HG03175 (cell line): ENCODE measurements at regions not wholly inside any gene's neighbourhood (a gene's known extent, or its start where the extent isn't known, plus 50 kb on each side); places are given as distances from the start of the nearest gene placed in this dataset.

ENCODE experiments used
- ATAC-seq: cut with Tn5 transposase; IDR thresholded peaks from one replicate; pipeline ENCODE4 v1.9.1; 2021; ENCODE audit warnings: mild to moderate bottlenecking, moderate library complexity; ENCODE audit not compliant: unreplicated experiment

DNA sequence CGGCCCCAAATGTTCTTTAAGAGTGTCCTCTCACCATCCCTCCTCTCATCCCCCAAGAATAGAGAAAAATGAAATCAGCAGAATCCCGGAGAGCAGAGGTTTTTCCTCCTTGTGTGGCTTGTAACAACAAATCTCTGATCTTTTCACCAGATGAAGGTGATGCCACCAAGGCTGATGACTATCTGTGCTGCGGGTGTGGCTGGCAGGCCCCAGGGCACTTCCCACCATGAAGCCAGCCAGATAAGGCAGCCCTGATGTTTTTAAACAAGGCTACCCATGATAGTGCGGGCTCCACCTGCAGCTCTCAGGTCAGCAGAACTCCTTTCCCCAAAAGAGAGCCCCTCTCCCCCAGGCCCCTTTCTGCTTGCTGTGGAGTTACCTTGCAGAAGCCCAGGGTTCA lies 58.0 kb upstream of the PARP11 start:
- no peak for ATAC-seq

DNA sequence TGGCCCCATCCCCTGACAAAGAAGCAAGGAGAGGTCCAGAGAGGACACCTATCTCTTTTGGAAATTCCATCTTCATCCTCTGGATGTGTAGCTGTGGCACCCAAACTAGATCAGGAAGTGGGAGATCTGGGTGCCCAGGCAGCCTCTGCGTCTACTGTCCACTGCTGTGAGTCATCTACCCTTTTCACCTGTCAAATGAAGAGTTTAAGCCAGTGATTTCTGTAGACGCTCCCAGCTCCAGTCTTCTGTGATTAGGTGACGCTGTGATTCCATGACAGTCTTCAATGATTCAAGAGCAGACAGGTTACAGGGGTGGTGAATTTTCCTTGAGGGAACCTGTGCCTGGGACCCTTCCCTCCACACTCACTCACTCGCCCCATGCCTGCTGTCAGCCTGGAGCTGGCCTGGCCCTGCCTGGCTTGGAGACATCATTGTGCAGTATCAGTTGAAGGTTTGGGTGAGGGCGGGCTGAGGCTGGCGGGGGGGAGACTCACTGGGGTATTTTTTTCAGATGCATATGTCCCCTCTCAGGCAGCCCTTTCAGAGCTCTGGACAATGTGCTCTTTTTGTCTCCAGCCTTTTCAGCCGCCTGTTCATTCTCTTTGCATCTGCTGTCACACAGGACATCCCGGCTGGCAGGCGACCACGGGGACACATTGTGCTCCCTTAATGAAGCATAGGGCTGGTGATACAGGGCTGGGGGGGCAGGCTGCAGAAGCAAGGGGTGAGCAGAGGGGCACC lies 56.8 kb upstream of the PARP11 start:
- no peak for ATAC-seq

DNA sequence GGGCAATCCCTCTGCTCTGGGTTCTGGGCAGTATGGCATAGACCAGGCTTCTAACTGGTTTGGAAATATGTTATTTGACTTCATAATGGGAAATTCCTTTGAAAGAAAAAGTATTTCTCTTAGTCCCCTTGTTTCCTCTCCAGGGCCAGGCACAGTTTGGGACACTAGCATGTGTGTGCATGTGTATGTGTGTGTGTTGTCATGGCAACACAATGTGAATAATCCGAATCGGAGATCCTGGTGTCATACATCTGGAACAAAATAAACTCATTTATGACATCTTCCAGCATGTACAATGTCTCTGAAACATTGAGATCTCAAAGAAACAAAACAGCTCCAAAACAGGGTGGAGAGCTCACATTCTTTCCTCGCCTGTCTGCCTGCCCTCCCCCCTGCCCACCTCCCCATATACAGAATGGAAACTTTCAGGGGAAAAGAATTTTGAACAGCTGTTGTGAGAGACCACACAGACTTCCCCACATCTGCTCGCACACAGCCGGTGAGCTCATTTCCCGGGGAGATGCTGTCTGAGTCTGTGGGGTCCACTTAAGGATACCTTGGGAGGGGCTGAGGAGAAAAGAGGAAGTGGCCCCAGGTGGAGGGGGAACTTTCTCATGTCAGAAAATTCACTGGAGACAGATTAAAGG lies 55.5 kb upstream of the PARP11 start:
- no peak for ATAC-seq

DNA sequence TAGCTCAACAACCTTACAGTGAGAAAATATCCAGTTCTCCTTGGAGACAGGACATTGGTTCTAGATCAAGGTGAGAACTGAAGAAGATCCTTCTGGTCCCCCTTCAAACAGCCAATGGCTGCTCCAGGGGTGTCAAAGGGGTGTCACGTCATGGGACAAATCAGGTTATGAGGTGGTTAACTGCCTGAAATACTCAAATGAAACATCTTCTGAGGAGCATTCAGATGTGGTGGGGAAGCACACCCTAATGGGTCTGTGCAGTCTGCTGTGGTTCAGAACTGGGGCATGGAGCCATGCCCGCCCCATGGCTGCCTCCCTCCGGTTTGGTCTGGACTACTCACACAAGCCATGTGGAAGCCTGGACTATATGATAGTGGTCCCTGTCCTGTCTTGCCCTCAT lies 52.4 kb upstream of the PARP11 start:
- ATAC-seq: no peak

DNA sequence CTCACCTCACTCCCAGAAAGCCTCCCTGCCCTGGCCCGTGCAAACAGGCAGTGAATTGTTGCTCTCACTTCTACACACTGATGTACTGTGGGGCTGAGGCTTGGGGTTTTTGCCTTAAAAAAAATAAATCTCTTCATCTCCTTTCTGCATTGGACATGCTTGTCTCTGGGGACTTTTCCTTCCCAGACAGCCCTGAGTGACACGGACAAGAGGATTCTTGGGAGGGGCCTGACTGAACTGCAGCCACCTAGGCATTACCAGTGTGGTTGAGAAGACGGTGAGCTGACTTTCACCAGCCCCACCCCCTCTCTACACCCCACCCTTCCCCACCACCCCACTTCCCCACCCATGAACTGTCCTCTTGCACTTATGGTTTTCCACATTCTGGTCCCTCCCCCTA lies 51.6 kb upstream of the PARP11 start:
- ATAC-seq: no peak

DNA sequence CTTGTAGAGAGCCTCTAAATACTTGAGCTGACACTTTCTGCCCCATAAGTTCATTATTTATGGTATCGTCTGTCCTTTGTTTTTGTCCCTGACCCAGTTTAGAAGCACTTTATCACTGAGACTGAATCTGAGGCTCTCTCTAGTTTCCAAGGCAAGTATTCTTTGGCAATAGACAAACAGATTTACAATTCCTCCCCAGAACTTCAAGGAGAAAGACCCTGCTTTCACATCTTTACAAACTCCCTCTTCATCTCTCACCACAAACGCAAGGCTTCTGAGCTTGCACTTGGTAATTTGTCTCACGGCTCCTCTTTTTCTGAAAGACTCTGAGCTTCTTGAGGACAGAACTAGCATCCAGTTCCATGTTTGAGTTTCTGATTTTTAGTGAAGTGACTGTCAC lies 49.8 kb upstream of the PARP11 start:
- ATAC-seq: no peak
